ENCODE measurements at regions not wholly inside any gene's neighbourhood (a gene's known extent, or its start where the extent isn't known, plus 50 kb on each side); places are given as distances from the start of the nearest gene placed in this dataset.

GRCh38 chr5:17723876-17724275 is 89.6 kb downstream of the TAF11L14 start:
- BruUV-seq (replicated peaks), result no TSS peak
- CTCF ChIA-PET, result interaction anchor here (0.7 kb wide), 1 partner anchor 508 kb away, joined by 3 read pairs; no protein-coding TSS in a partner anchor
- no peak overlapping the region for H3K18ac ChIP-seq (ENCODE audit: low read depth, low read length)
- DNase-seq (no peak), ATAC-seq (ENCODE audit: low read depth) (no peak)
- no peak overlapping the region for H3K23ac ChIP-seq (ENCODE audit: low read depth, low read length)
- H4K91ac ChIP-seq (ENCODE audit: insufficient read depth, low read depth, low read length), result no peak overlapping the region
- H2BK20ac ChIP-seq (ENCODE audit: low read depth, low read length), result no peak overlapping the region
- H3K4ac ChIP-seq (ENCODE audit: low read depth, low read length), result no peak overlapping the region
- H3K79me1 ChIP-seq (ENCODE audit: low read depth in 1 of 2, low read length in 2 of 2), result no peaks in the 10 kb centered on the region
- no peak overlapping the region for H2BK120ac ChIP-seq (ENCODE audit: low read depth, low read length)
- no peak overlapping the region for H3K56ac ChIP-seq (ENCODE audit: extremely low read depth, insufficient read depth, low read length)
- no peak overlapping the region for H3K27ac ChIP-seq (ENCODE audit: insufficient read depth, low read length)
- no peaks in the 10 kb centered on the region for H3K4me1 ChIP-seq (ENCODE audit: control insufficient read depth, insufficient read depth, low read length)
- no peak overlapping the region for H4K5ac ChIP-seq (ENCODE audit: low read depth, low read length)
- no peaks in the 10 kb centered on the region for H3K27me3 ChIP-seq (ENCODE audit: control insufficient read depth, insufficient read depth, low read length)
- H4K20me1 ChIP-seq (ENCODE audit: insufficient read depth, low read length), result no peaks in the 10 kb centered on the region
- no peak overlapping the region for H4K8ac ChIP-seq (ENCODE audit: low read depth in 2 of 2, low read length in 2 of 2)
- TF ChIP-seq CEBPB (IDR thresholded peaks at IDR 0.05; ENCODE audit: low read depth, low read length) (no peak), USF2 (IDR thresholded peaks at IDR 0.05; ENCODE audit: low read depth, low read length) (no peak)
- H2AK5ac ChIP-seq (ENCODE audit: low read depth, low read length), result no peak overlapping the region
- 0% methylated on average over 1 of the region's 5 CpGs; no CpG with 5 or more reads in 1 of the 2 experiments for WGBS, 2 experiments (ENCODE audit: extremely low coverage in 2 of 2, insufficient read length in 1 of 2)
- H3K36me3 ChIP-seq (ENCODE audit: control insufficient read depth, insufficient read depth, low read length), result no peaks in the 10 kb centered on the region
- no peak overlapping the region for H2AK9ac ChIP-seq (replicated peaks; ENCODE audit: low read depth, low read length, poor library complexity)
- no peak overlapping the region for H2BK15ac ChIP-seq (ENCODE audit: low read depth, low read length)
- dilution Hi-C loops (cut with HindIII; ENCODE audit: low sequenced_read_pairs, unreplicated experiment), result no loop called here
- H3K4me2 ChIP-seq (ENCODE audit: low read depth, low read length), result no peak overlapping the region
- no peaks in the 10 kb centered on the region; the same call in 1 of the 2 replicates for H3K9me1 ChIP-seq (ENCODE audit: insufficient read depth, low read length)
- intact Hi-C loops (cut with micrococcal nuclease), result no loop called here
- in situ Hi-C loops (cut with MboI; ENCODE audit: low sequenced_read_pairs), result no loop called here
- POLR2A ChIA-PET (ENCODE audit: unreplicated experiment), result no interaction called here
- H3K14ac ChIP-seq (replicated peaks; ENCODE audit: low read depth, low read length), result no peak overlapping the region
- no peaks in the 10 kb centered on the region for H3K9me3 ChIP-seq (ENCODE audit: control insufficient read depth, insufficient read depth, low read length)
- H2BK5ac ChIP-seq (ENCODE audit: low read depth, low read length, poor library complexity, severe bottlenecking), result no peak overlapping the region
- no peak overlapping the region for H2AFZ ChIP-seq (replicated peaks; ENCODE audit: low read length, poor library complexity)
- H3K4me3 ChIP-seq (ENCODE audit: insufficient read depth, low read depth, low read length), result no peak overlapping the region
- no peak overlapping the region for H3K9ac ChIP-seq (ENCODE audit: low read depth, low read length)

Data from IMR-90 (cell line).